Muscle layer of colon (tissue), 2 donors: ENCODE measurements at regions not wholly inside any gene's neighbourhood (a gene's known extent, or its start where the extent isn't known, plus 50 kb on each side); places are given as distances from the start of the nearest gene placed in this dataset.

ENCODE experiments used
- H3K27ac ChIP-seq: one replicate; pipeline ENCODE4 v1.7.0; 2013; ENCODE audit warnings: low read depth, mild to moderate bottlenecking, low read length, moderate library complexity
- H3K27me3 ChIP-seq, 2 donors: one replicate each; pipeline ENCODE4 v1.7.0; 2013; ENCODE audit warnings: low read length in 2 of 2, mild to moderate bottlenecking in 2 of 2; ENCODE audit not compliant: insufficient read depth in 2 of 2, control insufficient read depth in 1 of 2
- H3K36me3 ChIP-seq: one replicate; pipeline ENCODE4 v1.7.0; 2013; ENCODE audit warnings: mild to moderate bottlenecking, low read length; ENCODE audit not compliant: insufficient read depth
- H3K4me1 ChIP-seq: one replicate; pipeline ENCODE4 v1.7.0; 2013; ENCODE audit warnings: mild to moderate bottlenecking, low read length; ENCODE audit not compliant: insufficient read depth
- H3K4me3 ChIP-seq, 2 donors: one replicate each; pipeline ENCODE4 v1.7.0; 2013; ENCODE audit warnings: low read length in 2 of 2, low read depth in 1 of 2, mild to moderate bottlenecking in 1 of 2, moderate library complexity in 1 of 2
- H3K9ac ChIP-seq: one replicate; pipeline ENCODE4 v1.7.0; 2013; ENCODE audit warnings: low read length
- H3K9me3 ChIP-seq: one replicate; pipeline ENCODE4 v1.7.0; 2013; ENCODE audit warnings: mild to moderate bottlenecking, low read length
- donor health status: abdominal sarcoma.
- donor health status: Adenocarcinoma of cecum.

DNA sequence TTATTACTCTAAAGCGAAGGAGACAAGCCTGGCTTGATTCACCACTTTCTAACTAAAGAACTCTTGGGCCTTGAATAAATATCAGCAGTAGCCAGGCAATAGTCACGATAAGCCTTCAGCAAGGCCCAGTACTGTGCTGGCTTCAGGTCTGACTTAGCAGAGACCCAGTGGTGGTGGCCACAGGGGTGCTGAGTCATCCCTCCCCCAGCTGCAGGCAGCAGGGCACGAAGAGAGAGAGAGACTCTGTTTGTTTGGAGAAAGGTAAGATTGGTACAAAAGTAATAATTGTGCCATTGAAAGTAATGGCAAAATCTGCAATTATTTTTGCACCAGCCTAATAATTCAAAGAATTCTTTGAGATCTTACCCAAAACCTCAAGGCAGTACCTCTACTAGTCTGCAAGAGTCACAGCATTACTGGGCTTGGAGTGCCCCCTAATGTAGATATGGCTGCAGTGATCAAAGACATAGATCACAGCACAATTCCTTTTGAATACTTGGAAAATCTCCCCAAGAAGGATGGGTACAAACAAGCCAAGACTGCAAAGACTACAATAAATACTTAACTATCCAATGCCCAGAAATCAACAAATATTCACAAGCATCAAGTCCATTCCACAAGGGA, 159.5 kb upstream of the USP38 start:
- Histone ChIP-seq H3K36me3 (no peaks in the 10 kb centered on the region), H3K9ac (no peak overlapping the region), H3K4me3 (no peak overlapping the region), H3K9me3 (no peaks in the 10 kb centered on the region), H3K4me1 (no peaks in the 10 kb centered on the region), H3K27ac (no peak overlapping the region), H3K27me3 (no peaks in the 10 kb centered on the region)

DNA sequence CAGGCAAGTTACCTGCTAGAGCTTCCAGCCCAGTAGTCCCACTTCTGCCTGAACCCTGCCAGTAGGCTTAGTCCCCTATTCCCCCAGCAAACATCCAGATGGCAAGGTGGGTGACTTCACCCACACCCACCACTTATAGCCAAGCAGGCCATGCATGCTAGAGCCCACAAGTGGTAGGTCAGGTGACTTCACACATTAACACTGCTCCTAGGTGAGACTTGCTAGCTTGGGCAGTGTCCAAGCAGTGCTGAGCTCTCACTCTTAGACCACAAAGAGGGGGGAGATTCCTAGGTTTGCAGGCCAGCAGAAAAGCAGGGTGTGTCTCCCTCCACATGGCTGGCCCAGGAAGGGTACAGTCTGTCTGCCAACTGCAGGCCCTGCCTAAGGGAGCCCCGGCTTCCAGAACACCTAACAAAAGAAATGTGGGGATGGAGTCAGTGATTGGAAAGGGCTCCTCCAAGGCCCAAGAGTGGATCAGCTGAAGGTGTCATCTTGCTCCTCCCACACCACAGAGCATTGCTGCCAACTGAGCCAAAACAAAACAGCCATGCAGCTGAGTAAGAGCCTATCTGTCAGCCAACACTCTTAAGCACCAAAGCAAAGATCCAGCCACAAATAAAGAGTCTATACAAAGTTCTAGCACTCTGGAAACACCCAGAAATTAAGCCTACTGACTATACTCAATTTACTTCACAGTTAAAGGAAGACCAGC, 158.1 kb upstream of the USP38 start:
- H3K27ac ChIP-seq: no peak overlapping the region
- no peak overlapping the region for H3K9ac ChIP-seq
- no peak overlapping the region for H3K4me3 ChIP-seq
- H3K27me3 ChIP-seq: no peaks in the 10 kb centered on the region
- no peaks in the 10 kb centered on the region for H3K36me3 ChIP-seq
- H3K4me1 ChIP-seq: no peaks in the 10 kb centered on the region
- no peaks in the 10 kb centered on the region for H3K9me3 ChIP-seq

DNA sequence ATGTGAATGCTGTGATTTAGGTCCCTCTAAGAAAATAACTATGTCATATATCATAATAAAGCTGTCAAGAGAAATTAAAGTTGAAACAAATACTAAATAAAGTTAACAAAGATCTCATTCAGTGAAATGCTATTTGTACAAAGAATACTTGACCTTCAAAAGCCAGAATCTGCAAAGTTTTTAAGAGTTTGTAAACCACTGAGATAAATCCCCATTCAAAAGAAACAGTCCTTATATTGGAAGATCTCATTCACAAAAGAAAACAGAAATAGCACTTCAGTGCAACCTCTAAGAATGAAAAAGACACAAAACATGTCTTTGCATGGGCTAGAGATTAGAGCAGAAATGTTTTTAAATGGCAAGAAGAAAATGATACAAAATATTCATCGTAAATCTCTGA, 149.1 kb upstream of the USP38 start:
- H3K36me3 ChIP-seq: no peaks in the 10 kb centered on the region
- H3K4me3 ChIP-seq: no peak overlapping the region
- no peak overlapping the region for H3K9ac ChIP-seq
- H3K4me1 ChIP-seq: no peaks in the 10 kb centered on the region
- H3K27ac ChIP-seq: no peak overlapping the region
- no peaks in the 10 kb centered on the region for H3K9me3 ChIP-seq
- no peaks in the 10 kb centered on the region for H3K27me3 ChIP-seq

DNA sequence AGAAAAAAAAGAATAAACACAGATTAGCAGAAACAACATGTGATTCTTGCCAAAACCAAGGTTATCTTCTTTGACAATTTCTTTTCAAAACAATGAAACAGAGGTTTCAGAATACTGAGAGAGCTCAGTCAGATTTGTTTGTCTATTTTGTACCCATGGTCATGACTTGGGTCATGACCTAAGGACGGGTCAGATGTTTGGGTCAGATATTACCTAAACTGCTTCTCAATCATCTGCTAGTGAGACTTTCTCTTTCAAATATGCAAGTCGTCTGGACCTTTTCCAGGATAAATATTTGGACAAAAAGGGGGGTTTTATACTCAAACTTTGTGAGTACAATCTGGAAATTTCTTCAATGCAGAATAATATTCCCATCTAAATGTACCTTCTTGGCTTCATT, 148.3 kb upstream of the USP38 start:
- Histone ChIP-seq H3K4me3 (no peak overlapping the region), H3K27ac (no peak overlapping the region), H3K9me3 (no peaks in the 10 kb centered on the region), H3K27me3 (no peaks in the 10 kb centered on the region), H3K9ac (no peak overlapping the region), H3K4me1 (no peaks in the 10 kb centered on the region), H3K36me3 (no peaks in the 10 kb centered on the region)

DNA sequence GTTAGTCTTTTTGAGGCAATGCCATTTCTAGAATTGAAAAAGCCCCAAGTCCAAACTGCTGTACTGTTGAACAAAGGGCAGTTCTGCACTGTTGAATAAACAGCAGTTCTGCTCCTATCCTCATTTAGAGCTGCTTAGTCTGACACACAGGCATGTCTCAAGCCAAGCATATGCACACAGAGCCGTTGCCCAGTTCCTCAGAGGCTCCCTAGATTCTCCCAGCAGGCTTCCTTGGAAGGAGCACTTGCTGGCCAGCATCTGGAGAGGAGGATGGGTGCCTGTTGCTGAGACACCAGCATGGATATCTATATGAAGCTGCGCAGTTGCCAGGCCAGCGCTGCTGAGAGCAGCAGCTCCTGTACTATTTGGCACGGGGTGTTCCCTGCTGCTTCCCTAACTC, 138.3 kb upstream of the USP38 start:
- no peaks in the 10 kb centered on the region for H3K9me3 ChIP-seq
- H3K4me3 ChIP-seq: no peak overlapping the region
- H3K36me3 ChIP-seq: no peaks in the 10 kb centered on the region
- no peaks in the 10 kb centered on the region for H3K27me3 ChIP-seq
- H3K9ac ChIP-seq: no peak overlapping the region
- peaks cover 16% of the 10 kb centered on the region for H3K4me1 ChIP-seq
- H3K27ac ChIP-seq: peak overlapping the region; percentile 13

DNA sequence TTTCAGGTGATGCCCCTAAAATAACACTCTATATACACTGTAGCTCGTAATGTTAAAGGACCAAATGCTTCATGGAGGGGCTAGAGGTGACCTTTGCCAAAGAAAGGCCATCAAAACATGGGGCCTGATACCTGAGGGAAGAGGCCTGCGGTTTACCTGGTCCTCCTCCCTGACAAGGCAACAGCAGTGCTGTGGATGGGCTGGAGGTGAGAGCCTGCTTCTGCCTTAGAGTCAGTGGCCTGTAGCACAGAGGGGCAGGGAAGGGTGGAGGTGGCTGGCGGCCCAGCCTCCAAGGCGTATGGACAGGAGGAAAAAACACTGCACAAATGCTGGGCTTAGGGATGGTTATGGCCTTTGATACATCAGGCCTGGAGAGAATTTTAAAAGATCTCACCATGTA, 137.8 kb upstream of the USP38 start:
- Histone ChIP-seq H3K27me3 (no peaks in the 10 kb centered on the region), H3K9ac (no peak overlapping the region), H3K27ac (no peak overlapping the region), H3K4me3 (no peak overlapping the region), H3K4me1 (peaks cover 16% of the 10 kb centered on the region), H3K36me3 (no peaks in the 10 kb centered on the region), H3K9me3 (no peaks in the 10 kb centered on the region)

DNA sequence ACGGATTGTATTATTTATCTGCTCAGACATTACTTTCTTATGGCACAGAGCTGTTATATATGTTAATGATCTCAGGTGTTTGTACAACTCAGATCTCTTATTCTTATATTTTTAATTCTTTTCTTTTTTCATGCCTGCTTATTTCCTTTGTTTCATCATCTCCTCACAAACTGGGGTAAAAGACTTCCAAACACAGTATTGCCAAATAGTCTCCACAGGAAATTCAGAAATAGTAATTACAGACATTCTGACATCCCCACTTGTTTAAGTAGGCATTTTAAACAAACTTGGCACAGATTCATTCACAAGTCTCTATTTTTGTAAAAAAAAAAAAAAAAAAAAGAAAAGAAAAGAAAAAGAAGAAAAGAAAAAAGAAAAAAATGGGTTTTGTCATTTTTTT, 129.7 kb upstream of the USP38 start:
- H3K4me3 ChIP-seq: no peak overlapping the region
- no peak overlapping the region for H3K27ac ChIP-seq
- no peaks in the 10 kb centered on the region for H3K36me3 ChIP-seq
- H3K27me3 ChIP-seq: no peaks in the 10 kb centered on the region
- no peak overlapping the region for H3K9ac ChIP-seq
- H3K9me3 ChIP-seq: no peaks in the 10 kb centered on the region
- no peaks in the 10 kb centered on the region for H3K4me1 ChIP-seq

DNA sequence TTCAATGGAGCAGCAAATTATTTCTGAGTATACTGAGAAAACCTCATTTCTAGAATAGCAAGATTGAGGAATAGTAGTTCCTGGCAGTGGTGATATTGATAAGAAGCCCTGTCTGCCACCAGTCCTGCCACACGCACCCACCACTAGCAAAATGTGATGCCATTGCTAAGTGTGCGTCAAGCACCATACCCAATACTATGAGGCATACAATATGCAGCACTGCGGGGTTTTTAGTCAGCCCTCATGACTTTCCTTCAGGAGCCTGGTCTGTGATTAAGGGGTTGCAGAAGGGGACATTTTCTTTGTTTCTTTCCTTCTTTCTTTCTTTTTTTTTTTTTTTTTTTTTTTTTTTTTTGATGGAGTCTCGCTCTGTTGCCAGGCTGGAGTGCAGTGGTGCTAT, 128.7 kb upstream of the USP38 start:
- Histone ChIP-seq H3K4me1 (no peaks in the 10 kb centered on the region), H3K27ac (no peak overlapping the region), H3K4me3 (no peak overlapping the region), H3K27me3 (no peaks in the 10 kb centered on the region), H3K36me3 (no peaks in the 10 kb centered on the region), H3K9ac (no peak overlapping the region), H3K9me3 (no peaks in the 10 kb centered on the region)

DNA sequence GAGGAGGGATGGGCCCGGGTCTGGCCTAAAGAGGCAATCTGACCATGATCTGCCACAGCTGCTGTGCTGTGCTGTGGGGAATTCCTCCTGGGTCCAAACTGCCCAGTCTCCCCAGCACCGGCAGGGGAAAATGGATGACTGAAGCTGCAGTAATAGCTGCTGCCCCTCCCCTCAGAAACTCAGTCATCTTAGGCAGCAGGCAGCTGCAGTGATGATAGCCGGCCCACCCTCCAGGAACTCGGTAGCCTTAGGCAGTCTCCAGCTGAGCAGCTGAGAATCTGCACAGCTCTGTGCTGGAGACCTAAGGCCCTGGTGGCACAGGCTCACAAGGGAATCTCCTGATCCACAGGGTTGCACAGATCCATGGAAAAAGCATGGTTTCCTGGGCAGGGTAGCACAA, 113.4 kb upstream of the USP38 start:
- Histone ChIP-seq H3K36me3 (no peaks in the 10 kb centered on the region), H3K4me1 (no peaks in the 10 kb centered on the region), H3K9ac (no peak overlapping the region), H3K9me3 (no peaks in the 10 kb centered on the region), H3K27me3 (no peaks in the 10 kb centered on the region), H3K27ac (no peak overlapping the region), H3K4me3 (no peak overlapping the region)

DNA sequence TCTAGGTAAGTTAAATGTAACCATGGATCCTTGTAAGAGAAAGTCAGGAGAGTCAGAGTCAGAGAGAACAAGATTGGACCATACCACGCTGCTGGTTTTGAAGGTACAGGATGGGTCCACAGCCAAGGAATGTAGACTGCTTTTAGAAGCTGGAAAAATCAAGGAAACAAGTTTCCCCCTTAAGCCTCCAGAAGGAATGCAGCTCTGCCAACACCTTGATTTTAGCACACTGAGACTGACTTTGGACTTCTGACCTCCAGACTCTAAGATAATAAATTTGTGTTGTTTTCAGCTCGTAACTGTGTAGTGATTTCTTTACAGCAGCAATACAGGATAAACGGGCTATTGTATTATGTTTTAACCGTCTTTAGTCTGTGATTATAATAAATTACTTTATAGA, 108.0 kb upstream of the USP38 start:
- Histone ChIP-seq H3K9ac (no peak overlapping the region), H3K4me3 (no peak overlapping the region), H3K4me1 (no peaks in the 10 kb centered on the region), H3K9me3 (no peaks in the 10 kb centered on the region), H3K27me3 (no peaks in the 10 kb centered on the region), H3K27ac (no peak overlapping the region), H3K36me3 (no peaks in the 10 kb centered on the region)

DNA sequence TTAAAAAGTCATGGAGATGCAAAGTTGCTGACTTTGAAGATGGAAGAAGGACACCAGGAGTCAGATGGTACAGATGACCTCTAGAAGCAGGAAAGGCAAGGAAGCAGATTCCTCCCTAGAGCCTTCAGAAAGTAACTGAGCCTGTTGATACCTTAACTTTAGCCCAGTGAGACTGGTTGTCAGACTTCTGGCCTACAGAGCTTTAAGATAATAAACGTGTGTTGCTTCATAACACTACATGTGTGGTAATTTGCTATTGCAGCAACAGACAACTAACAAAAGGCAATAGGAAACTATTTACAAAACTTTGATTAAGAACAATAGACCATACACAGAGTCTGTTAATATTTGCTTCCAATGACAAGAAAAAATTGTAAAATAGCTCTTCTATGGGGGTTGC, 102.0 kb upstream of the USP38 start:
- Histone ChIP-seq H3K9me3 (no peaks in the 10 kb centered on the region), H3K27ac (no peak overlapping the region), H3K4me1 (no peaks in the 10 kb centered on the region), H3K27me3 (no peaks in the 10 kb centered on the region), H3K9ac (no peak overlapping the region), H3K36me3 (no peaks in the 10 kb centered on the region), H3K4me3 (no peak overlapping the region)
